SIG-M5 (cell line): ENCODE measurements at regions not wholly inside any gene's neighbourhood (a gene's known extent, or its start where the extent isn't known, plus 50 kb on each side); places are given as distances from the start of the nearest gene placed in this dataset.
"Not testable (repeated sequence)": the region's sequence is repeated elsewhere in the genome, so short reads cannot be mapped to it uniquely, and the experiment has no call there.

Experiments used
- DNase-seq: peaks from one replicate; lab custom pipeline; 2025; lab: John Stamatoyannopoulos, UW

- no peak for DNase-seq
Observed at GRCh38 chr22:27597703-27598444, 203.7 kb downstream of the MN1 start.

- DNase-seq: no peak
Observed at GRCh38 chr22:27598792-27599191, 202.8 kb downstream of the MN1 start.

GRCh38 chr22:27601195-27601594 is 200.4 kb downstream of the MN1 start:
- no peak for DNase-seq

- DNase-seq: no peak
Observed at GRCh38 chr22:27602390-27602789, 199.2 kb downstream of the MN1 start.

- DNase-seq: no peak
Observed at GRCh38 chr22:27603111-27603799, 198.3 kb downstream of the MN1 start.

- no peak for DNase-seq
Observed at GRCh38 chr22:27603800-27604144, 197.8 kb downstream of the MN1 start.

- no peak for DNase-seq
Observed at GRCh38 chr22:27605390-27605789, 196.2 kb downstream of the MN1 start.

- not testable (repeated sequence) for DNase-seq
Observed at GRCh38 chr22:27607750-27608149, 193.8 kb downstream of the MN1 start.

GRCh38 chr22:27609451-27609888 is 192.1 kb downstream of the MN1 start:
- no peak for DNase-seq

GRCh38 chr22:27610164-27610563 is 191.4 kb downstream of the MN1 start:
- DNase-seq: not testable (repeated sequence)

- no peak for DNase-seq
Observed at GRCh38 chr22:27610863-27611786, 190.4 kb downstream of the MN1 start.

GRCh38 chr22:27612115-27612514 is 189.4 kb downstream of the MN1 start:
- DNase-seq: no peak

GRCh38 chr22:27613099-27614005 is 188.2 kb downstream of the MN1 start:
- no peak for DNase-seq

- DNase-seq: no peak
Observed at GRCh38 chr22:27614006-27614649, 187.4 kb downstream of the MN1 start.

- DNase-seq: no peak
Observed at GRCh38 chr22:27614650-27615007, 186.9 kb downstream of the MN1 start.

- no peak for DNase-seq
Observed at GRCh38 chr22:27615408-27615807, 186.1 kb downstream of the MN1 start.

GRCh38 chr22:27616033-27616432 is 185.5 kb downstream of the MN1 start:
- DNase-seq: no peak

- no peak for DNase-seq
Observed at GRCh38 chr22:27617214-27617881, 184.2 kb downstream of the MN1 start.

GRCh38 chr22:27620367-27621154 is 181.0 kb downstream of the MN1 start:
- no peak for DNase-seq
